ENCODE measurements at regions not wholly inside any gene's neighbourhood (a gene's known extent, or its start where the extent isn't known, plus 50 kb on each side); places are given as distances from the start of the nearest gene placed in this dataset.

- no peaks in the 10 kb centered on the region for H3K4me1 ChIP-seq (ENCODE audit: control insufficient read depth in 2 of 2, insufficient read depth in 2 of 2, low read length in 2 of 2)
- DNase-seq (ENCODE audit: low read depth in 6 of 9, low spot score in 9 of 9): no peak
- H3K4me3 ChIP-seq (ENCODE audit: low read length in 2 of 2): no peak overlapping the region
- no peak overlapping the region for H3K27ac ChIP-seq (ENCODE audit: low read depth in 1 of 2, low read length in 1 of 2)
- no peaks in the 10 kb centered on the region for H3K36me3 ChIP-seq (ENCODE audit: control insufficient read depth in 2 of 2, insufficient read depth in 2 of 2, low read length in 1 of 2)
- no peaks in the 10 kb centered on the region for H3K9me3 ChIP-seq (ENCODE audit: control insufficient read depth in 2 of 2, insufficient read depth in 1 of 2, low read length in 1 of 2)
- no peaks in the 10 kb centered on the region for H3K27me3 ChIP-seq (ENCODE audit: control insufficient read depth in 2 of 2, insufficient read depth in 1 of 2, low read length in 1 of 2)
- 97% methylated on average over 1 of the region's 1 CpG for WGBS
Measured at GRCh38 chr13:88068316-88068715, 397.1 kb downstream of the SLITRK5 start.

- H3K4me3 ChIP-seq (ENCODE audit: low read length in 2 of 2): no peak overlapping the region
- 95% methylated on average over 11 of the region's 11 CpGs for WGBS
- no peaks in the 10 kb centered on the region for H3K27me3 ChIP-seq (ENCODE audit: control insufficient read depth in 2 of 2, insufficient read depth in 1 of 2, low read length in 1 of 2)
- no peaks in the 10 kb centered on the region for H3K36me3 ChIP-seq (ENCODE audit: control insufficient read depth in 2 of 2, insufficient read depth in 2 of 2, low read length in 1 of 2)
- no peaks in the 10 kb centered on the region for H3K4me1 ChIP-seq (ENCODE audit: control insufficient read depth in 2 of 2, insufficient read depth in 2 of 2, low read length in 2 of 2)
- no peak for DNase-seq (ENCODE audit: low read depth in 6 of 9, low spot score in 9 of 9)
- no peak overlapping the region for H3K27ac ChIP-seq (ENCODE audit: low read depth in 1 of 2, low read length in 1 of 2)
- H3K9me3 ChIP-seq (ENCODE audit: control insufficient read depth in 2 of 2, insufficient read depth in 1 of 2, low read length in 1 of 2): no peaks in the 10 kb centered on the region
Measured at GRCh38 chr13:88068975-88069374, 397.8 kb downstream of the SLITRK5 start.

DNA sequence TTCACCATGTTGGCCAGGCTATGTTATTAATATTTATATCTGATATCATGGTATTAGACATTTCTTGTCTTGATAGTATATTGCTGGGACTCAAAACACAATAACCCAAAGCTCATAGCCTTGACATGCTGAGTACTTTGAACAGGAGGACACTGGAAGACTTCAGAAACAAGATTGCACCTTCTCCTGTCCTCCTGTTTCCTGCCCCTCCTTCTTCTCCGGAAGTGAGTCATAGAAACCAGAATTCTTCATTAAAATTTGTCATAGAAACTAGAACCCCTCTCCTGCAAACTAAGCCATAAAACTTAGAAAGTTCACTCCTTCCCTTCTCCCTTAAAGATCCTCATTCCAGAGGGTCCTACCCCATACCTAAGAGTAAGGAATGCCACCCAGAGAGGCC, 400.2 kb downstream of the SLITRK5 start:
- no peak for DNase-seq (ENCODE audit: low read depth in 6 of 9, low spot score in 9 of 9)
- no peaks in the 10 kb centered on the region for H3K36me3 ChIP-seq (ENCODE audit: control insufficient read depth in 2 of 2, insufficient read depth in 2 of 2, low read length in 1 of 2)
- no peak overlapping the region for H3K27ac ChIP-seq (ENCODE audit: low read depth in 1 of 2, low read length in 1 of 2)
- no peaks in the 10 kb centered on the region for H3K9me3 ChIP-seq (ENCODE audit: control insufficient read depth in 2 of 2, insufficient read depth in 1 of 2, low read length in 1 of 2)
- no peaks in the 10 kb centered on the region for H3K4me1 ChIP-seq (ENCODE audit: control insufficient read depth in 2 of 2, insufficient read depth in 2 of 2, low read length in 2 of 2)
- WGBS: 91% methylated on average over 1 of the region's 1 CpG
- no peaks in the 10 kb centered on the region for H3K27me3 ChIP-seq (ENCODE audit: control insufficient read depth in 2 of 2, insufficient read depth in 1 of 2, low read length in 1 of 2)
- H3K4me3 ChIP-seq (ENCODE audit: low read length in 2 of 2): no peak overlapping the region

DNA sequence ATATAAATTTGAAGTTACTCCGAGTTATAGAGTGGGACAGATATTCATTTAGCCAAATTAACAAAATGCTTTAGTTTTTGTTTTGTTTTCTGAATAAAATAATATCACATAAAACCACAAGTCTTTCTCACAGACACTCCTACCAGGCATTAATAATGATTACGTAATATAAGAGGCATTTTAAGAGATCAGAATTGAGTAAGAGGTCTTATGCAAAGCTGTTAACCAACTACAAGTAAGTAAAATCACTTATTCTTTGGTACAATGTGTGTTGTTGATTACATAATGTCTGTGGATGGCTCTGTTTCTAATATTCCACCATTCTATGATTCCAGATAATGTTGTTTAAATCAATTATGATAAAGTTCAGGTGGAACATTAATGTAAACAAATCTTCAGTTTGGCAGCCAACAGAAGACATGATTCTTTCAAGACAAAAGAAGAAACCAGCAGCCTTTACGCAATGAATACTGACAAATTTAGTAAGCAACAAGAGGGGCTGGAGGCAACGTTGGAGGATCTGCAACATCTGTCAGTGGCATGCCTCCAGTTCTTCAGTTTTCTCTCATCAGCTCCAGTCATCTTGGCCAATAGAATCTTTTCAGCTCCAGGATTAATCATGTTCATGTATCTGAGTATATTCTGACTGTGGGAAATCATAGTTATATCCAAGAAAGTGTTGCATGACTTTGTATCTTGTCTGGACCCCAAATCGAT, 403.8 kb downstream of the SLITRK5 start:
- DNase-seq (ENCODE audit: low read depth in 6 of 9, low spot score in 9 of 9): no peak

DNA sequence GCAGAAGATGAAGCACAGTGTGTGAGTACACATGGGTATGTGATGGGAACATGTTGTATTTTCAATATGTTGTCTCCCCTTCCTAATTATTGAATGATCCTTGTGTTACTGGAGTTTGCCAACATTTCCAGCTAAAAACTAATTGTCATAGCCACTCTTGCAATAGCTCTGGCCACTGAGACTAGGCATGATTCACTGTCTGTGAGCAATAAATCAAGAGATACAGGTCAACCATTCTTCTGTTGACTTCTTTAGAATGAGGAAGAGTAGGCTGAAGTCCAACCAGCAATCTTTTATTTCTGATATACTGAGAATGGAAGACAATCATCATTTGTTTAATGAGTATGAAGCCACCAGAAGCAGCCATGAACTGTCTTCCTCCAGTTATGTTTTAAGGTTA, 413.9 kb downstream of the SLITRK5 start:
- no peaks in the 10 kb centered on the region for H3K4me1 ChIP-seq (ENCODE audit: control insufficient read depth in 2 of 2, insufficient read depth in 2 of 2, low read length in 2 of 2)
- DNase-seq (ENCODE audit: low read depth in 6 of 9, low spot score in 9 of 9): no peak
- no peak overlapping the region for H3K4me3 ChIP-seq (ENCODE audit: low read length in 2 of 2)
- no peaks in the 10 kb centered on the region for H3K36me3 ChIP-seq (ENCODE audit: control insufficient read depth in 2 of 2, insufficient read depth in 2 of 2, low read length in 1 of 2)
- H3K27me3 ChIP-seq (ENCODE audit: control insufficient read depth in 2 of 2, insufficient read depth in 1 of 2, low read length in 1 of 2): no peaks in the 10 kb centered on the region
- H3K27ac ChIP-seq (ENCODE audit: low read depth in 1 of 2, low read length in 1 of 2): no peak overlapping the region
- no peaks in the 10 kb centered on the region for H3K9me3 ChIP-seq (ENCODE audit: control insufficient read depth in 2 of 2, insufficient read depth in 1 of 2, low read length in 1 of 2)

More for the DNA sequence above, 403.8 kb downstream of the SLITRK5 start:
- Histone ChIP-seq H3K9me3 (ENCODE audit: control insufficient read depth in 2 of 2, insufficient read depth in 1 of 2, low read length in 1 of 2) (no peaks in the 10 kb centered on the region), H3K36me3 (ENCODE audit: control insufficient read depth in 2 of 2, insufficient read depth in 2 of 2, low read length in 1 of 2) (no peaks in the 10 kb centered on the region), H3K27me3 (ENCODE audit: control insufficient read depth in 2 of 2, insufficient read depth in 1 of 2, low read length in 1 of 2) (no peaks in the 10 kb centered on the region), H3K27ac (ENCODE audit: low read depth in 1 of 2, low read length in 1 of 2) (no peak overlapping the region), H3K4me1 (ENCODE audit: control insufficient read depth in 2 of 2, insufficient read depth in 2 of 2, low read length in 2 of 2) (no peaks in the 10 kb centered on the region), H3K4me3 (ENCODE audit: low read length in 2 of 2) (no peak overlapping the region)
- 91% methylated on average over 5 of the region's 5 CpGs for WGBS

GRCh38 chr13:88086577-88086976, 415.4 kb downstream of the SLITRK5 start:
- 97% methylated on average over 3 of the region's 3 CpGs for WGBS
- Histone ChIP-seq H3K27me3 (ENCODE audit: control insufficient read depth in 2 of 2, insufficient read depth in 1 of 2, low read length in 1 of 2) (no peaks in the 10 kb centered on the region), H3K4me1 (ENCODE audit: control insufficient read depth in 2 of 2, insufficient read depth in 2 of 2, low read length in 2 of 2) (no peaks in the 10 kb centered on the region), H3K9me3 (ENCODE audit: control insufficient read depth in 2 of 2, insufficient read depth in 1 of 2, low read length in 1 of 2) (no peaks in the 10 kb centered on the region), H3K27ac (ENCODE audit: low read depth in 1 of 2, low read length in 1 of 2) (no peak overlapping the region), H3K4me3 (ENCODE audit: low read length in 2 of 2) (no peak overlapping the region), H3K36me3 (ENCODE audit: control insufficient read depth in 2 of 2, insufficient read depth in 2 of 2, low read length in 1 of 2) (no peaks in the 10 kb centered on the region)
- no peak for DNase-seq (ENCODE audit: low read depth in 6 of 9, low spot score in 9 of 9)

DNA sequence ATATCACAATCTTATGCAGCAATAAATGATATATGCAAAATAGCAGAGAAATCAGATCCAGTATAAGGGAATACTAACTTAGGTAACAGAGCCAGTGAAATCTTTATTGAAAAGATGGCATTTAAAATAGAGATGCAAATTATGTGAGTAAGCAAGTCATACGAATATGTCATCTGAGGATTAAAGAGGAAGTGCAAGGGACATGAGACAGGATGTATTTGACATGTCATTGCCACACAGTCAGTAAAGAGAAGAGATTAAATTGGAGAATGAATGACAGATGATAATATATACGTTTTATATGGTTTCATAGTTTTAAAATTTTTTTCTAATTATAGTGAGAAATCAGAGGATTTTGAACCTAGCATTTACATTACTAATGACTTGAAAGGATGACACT, 426.4 kb downstream of the SLITRK5 start:
- no peaks in the 10 kb centered on the region for H3K27me3 ChIP-seq (ENCODE audit: control insufficient read depth in 2 of 2, insufficient read depth in 1 of 2, low read length in 1 of 2)
- no peak for DNase-seq (ENCODE audit: low read depth in 6 of 9, low spot score in 9 of 9)
- H3K36me3 ChIP-seq (ENCODE audit: control insufficient read depth in 2 of 2, insufficient read depth in 2 of 2, low read length in 1 of 2): no peaks in the 10 kb centered on the region
- no peaks in the 10 kb centered on the region for H3K4me1 ChIP-seq (ENCODE audit: control insufficient read depth in 2 of 2, insufficient read depth in 2 of 2, low read length in 2 of 2)
- H3K9me3 ChIP-seq (ENCODE audit: control insufficient read depth in 2 of 2, insufficient read depth in 1 of 2, low read length in 1 of 2): no peaks in the 10 kb centered on the region
- H3K4me3 ChIP-seq (ENCODE audit: low read length in 2 of 2): no peak overlapping the region
- no peak overlapping the region for H3K27ac ChIP-seq (ENCODE audit: low read depth in 1 of 2, low read length in 1 of 2)
- 8% methylated on average over 2 of the region's 2 CpGs for WGBS

DNA sequence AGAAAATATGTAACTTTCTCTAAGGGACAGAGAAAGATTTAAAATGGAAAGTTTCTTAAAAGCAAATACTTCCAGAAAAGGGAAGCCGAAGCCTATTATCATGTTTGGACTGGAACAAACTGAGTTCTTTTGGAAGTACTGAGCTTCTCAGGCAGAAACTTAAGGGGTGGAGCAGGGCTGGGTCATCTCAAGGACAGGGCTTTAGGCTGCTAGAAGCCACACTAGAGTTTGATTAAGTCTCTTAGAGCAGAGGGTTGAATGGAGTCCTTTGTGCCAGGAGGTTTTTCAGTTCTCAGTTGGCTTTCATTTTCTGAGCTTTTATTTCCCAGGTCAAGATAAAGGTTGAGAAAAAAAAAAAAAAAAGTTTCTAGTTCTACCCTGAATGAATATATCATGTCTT, 432.7 kb downstream of the SLITRK5 start:
- Histone ChIP-seq H3K36me3 (ENCODE audit: control insufficient read depth in 2 of 2, insufficient read depth in 2 of 2, low read length in 1 of 2) (no peaks in the 10 kb centered on the region), H3K9me3 (ENCODE audit: control insufficient read depth in 2 of 2, insufficient read depth in 1 of 2, low read length in 1 of 2) (no peaks in the 10 kb centered on the region), H3K4me3 (ENCODE audit: low read length in 2 of 2) (no peak overlapping the region), H3K4me1 (ENCODE audit: control insufficient read depth in 2 of 2, insufficient read depth in 2 of 2, low read length in 2 of 2) (no peaks in the 10 kb centered on the region), H3K27me3 (ENCODE audit: control insufficient read depth in 2 of 2, insufficient read depth in 1 of 2, low read length in 1 of 2) (no peaks in the 10 kb centered on the region), H3K27ac (ENCODE audit: low read depth in 1 of 2, low read length in 1 of 2) (no peak overlapping the region)
- no peak for DNase-seq (ENCODE audit: low read depth in 6 of 9, low spot score in 9 of 9)
- 96% methylated on average over 1 of the region's 1 CpG for WGBS

GRCh38 chr13:88104576-88104975, 433.4 kb downstream of the SLITRK5 start:
- no peak for DNase-seq (ENCODE audit: low read depth in 6 of 9, low spot score in 9 of 9)
- no peaks in the 10 kb centered on the region for H3K9me3 ChIP-seq (ENCODE audit: control insufficient read depth in 2 of 2, insufficient read depth in 1 of 2, low read length in 1 of 2)
- H3K4me3 ChIP-seq (ENCODE audit: low read length in 2 of 2): no peak overlapping the region
- no peaks in the 10 kb centered on the region for H3K36me3 ChIP-seq (ENCODE audit: control insufficient read depth in 2 of 2, insufficient read depth in 2 of 2, low read length in 1 of 2)
- H3K27ac ChIP-seq (ENCODE audit: low read depth in 1 of 2, low read length in 1 of 2): no peak overlapping the region
- no peaks in the 10 kb centered on the region for H3K27me3 ChIP-seq (ENCODE audit: control insufficient read depth in 2 of 2, insufficient read depth in 1 of 2, low read length in 1 of 2)
- 94% methylated on average over 1 of the region's 1 CpG for WGBS
- H3K4me1 ChIP-seq (ENCODE audit: control insufficient read depth in 2 of 2, insufficient read depth in 2 of 2, low read length in 2 of 2): no peaks in the 10 kb centered on the region

Measured in thymus (tissue), 11 donors.